PFSK-1 (cell line): ENCODE measurements at regions not wholly inside any gene's neighbourhood (a gene's known extent, or its start where the extent isn't known, plus 50 kb on each side); places are given as distances from the start of the nearest gene placed in this dataset.

ENCODE experiments used
- FOXP2 ChIP-seq: optimal IDR thresholded peaks from 2 replicates; pipeline ENCODE3; 2011; ENCODE audit warnings: borderline replicate concordance, control low read depth, inconsistent platforms; ENCODE audit not compliant: insufficient read depth; ENCODE audit errors: extremely low read length, extremely low read depth
- POLR2AphosphoS5 ChIP-seq: IDR thresholded peaks from 2 replicates; pipeline ENCODE4 v1.6.1; 2012; ENCODE audit warnings: low read depth, mild to moderate bottlenecking, control low read depth, low read length, moderate library complexity
- SIN3A ChIP-seq: IDR thresholded peaks from 2 replicates; pipeline ENCODE4 v1.6.1; 2012; ENCODE audit warnings: mild to moderate bottlenecking, low read length, moderate library complexity, borderline replicate concordance; ENCODE audit not compliant: insufficient read depth
- TAF1 ChIP-seq: IDR thresholded peaks from 2 replicates; pipeline ENCODE4 v1.6.1; 2012; ENCODE audit warnings: low read length, control low read depth, borderline replicate concordance; ENCODE audit not compliant: insufficient read depth
- TF ChIP-seq, protein P1 (sequence below), 2 experiments: IDR thresholded peaks; 2 replicates each; pipeline versions ENCODE4 v1.6.1 to v1.8.0; 2011 to 2012; ENCODE audit warnings: low read depth in 2 of 2, low read length in 2 of 2, control low read depth in 1 of 2, inconsistent platforms in 1 of 2, mild to moderate bottlenecking in 1 of 2, moderate library complexity in 1 of 2; ENCODE audit not compliant: insufficient read depth in 1 of 2

DNA sequence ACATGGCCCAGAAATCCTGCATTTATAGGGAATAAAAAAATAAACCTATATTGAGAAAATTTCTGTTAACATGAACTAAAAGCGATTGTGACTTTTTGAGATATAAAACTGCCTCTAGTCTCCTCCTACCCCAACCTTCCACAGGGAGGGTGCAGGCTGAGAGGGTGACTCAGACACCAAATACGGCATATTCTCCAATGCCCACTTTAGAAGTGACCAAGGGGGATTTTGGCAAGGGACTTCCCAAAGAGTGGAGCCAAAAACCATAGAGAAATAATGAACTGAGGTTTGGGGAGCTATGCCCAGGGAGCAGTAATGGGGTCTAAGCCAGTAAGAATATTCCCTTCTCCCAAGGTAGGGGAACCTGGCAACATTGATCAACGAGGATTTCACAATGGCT, 124.9 kb upstream of the ZC3H12C start:
- TF ChIP-seq TAF1 (no peak), SIN3A (no peak), FOXP2 (no peak), POLR2AphosphoS5 (no peak)
- TF ChIP-seq, protein P1, sequence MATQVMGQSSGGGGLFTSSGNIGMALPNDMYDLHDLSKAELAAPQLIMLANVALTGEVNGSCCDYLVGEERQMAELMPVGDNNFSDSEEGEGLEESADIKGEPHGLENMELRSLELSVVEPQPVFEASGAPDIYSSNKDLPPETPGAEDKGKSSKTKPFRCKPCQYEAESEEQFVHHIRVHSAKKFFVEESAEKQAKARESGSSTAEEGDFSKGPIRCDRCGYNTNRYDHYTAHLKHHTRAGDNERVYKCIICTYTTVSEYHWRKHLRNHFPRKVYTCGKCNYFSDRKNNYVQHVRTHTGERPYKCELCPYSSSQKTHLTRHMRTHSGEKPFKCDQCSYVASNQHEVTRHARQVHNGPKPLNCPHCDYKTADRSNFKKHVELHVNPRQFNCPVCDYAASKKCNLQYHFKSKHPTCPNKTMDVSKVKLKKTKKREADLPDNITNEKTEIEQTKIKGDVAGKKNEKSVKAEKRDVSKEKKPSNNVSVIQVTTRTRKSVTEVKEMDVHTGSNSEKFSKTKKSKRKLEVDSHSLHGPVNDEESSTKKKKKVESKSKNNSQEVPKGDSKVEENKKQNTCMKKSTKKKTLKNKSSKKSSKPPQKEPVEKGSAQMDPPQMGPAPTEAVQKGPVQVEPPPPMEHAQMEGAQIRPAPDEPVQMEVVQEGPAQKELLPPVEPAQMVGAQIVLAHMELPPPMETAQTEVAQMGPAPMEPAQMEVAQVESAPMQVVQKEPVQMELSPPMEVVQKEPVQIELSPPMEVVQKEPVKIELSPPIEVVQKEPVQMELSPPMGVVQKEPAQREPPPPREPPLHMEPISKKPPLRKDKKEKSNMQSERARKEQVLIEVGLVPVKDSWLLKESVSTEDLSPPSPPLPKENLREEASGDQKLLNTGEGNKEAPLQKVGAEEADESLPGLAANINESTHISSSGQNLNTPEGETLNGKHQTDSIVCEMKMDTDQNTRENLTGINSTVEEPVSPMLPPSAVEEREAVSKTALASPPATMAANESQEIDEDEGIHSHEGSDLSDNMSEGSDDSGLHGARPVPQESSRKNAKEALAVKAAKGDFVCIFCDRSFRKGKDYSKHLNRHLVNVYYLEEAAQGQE (IDR thresholded peaks at IDR 0.05; ENCODE audit: insufficient read depth in 1 of 2, low read depth in 2 of 2, low read length in 2 of 2) = no peak

DNA sequence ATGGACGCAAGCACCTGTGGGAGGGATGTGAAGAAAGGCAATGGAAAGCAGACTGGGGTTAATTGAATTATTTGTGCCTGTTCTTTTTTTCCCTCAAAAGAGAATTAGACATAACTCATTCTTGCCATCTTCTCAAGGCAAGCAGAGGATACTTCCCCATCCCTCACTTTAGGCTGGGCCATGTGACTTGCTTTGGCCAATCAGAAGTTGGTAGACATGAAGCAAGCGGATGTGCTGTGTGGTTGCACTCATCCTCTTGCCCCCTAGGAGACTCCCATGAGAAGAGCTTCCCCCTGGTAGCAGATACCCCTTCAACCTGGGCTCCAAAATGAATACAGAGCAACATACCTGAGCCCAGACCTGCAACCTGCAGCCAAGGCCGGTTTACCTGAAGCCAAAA, 124.4 kb upstream of the ZC3H12C start:
- TF ChIP-seq TAF1 = no peak
- no peak for TF ChIP-seq SIN3A
- TF ChIP-seq FOXP2 = no peak
- no peak for TF ChIP-seq POLR2AphosphoS5
- TF ChIP-seq, protein P1 (IDR thresholded peaks at IDR 0.05; ENCODE audit: insufficient read depth in 1 of 2, low read depth in 2 of 2, low read length in 2 of 2) = no peak

DNA sequence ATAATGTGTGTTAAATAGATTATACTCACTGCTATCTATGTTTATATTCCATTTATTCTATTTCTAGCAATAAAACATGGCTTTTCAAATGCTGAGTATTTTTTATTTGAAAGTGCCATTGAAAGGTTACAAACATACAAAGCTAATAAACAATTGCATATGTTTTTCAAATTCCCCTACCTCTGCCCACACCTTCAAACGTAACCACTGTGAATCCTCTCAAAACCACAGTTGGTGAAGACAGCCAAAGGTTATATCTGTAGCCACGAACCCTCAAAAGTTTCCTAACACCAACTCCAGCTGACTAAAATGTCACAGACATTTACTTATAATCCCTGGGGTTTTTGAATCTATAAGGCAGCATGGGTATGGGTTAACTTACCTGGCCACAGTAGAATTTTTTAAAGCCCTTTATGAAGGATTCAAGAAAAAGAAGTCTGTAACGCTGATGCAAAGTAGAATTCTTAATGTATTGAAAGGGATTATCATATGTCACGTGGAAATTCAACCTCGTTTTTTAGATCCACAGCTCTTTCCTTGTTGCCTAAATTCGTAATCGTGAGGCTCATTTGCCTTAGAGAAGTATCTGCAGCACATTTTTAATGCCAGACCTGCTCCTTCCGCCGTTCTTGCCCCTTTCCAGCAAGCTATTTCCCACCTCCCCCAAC, 122.5 kb upstream of the ZC3H12C start:
- no peak for TF ChIP-seq FOXP2
- no peak for TF ChIP-seq POLR2AphosphoS5
- TF ChIP-seq TAF1 = no peak
- TF ChIP-seq, protein P1 (IDR thresholded peaks at IDR 0.05; ENCODE audit: insufficient read depth in 1 of 2, low read depth in 2 of 2, low read length in 2 of 2) = no peak

DNA sequence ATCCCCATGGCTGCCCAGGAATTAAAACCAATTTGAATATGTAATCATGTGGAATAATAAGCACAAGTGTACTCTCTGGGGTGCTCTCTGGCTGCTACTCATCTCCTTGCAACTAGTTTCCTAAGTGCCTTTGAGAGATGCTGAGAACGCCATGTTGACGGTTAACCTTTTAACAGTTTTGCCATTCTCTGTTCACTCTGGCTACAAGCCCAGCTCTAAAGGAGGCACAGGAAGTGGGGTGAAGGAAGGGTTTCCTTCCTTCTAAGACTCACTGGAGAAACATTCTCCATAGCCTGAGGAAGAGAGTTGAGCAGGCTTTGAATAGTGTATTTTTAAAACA, 122.0 kb upstream of the ZC3H12C start:
- TF ChIP-seq FOXP2 = no peak
- TF ChIP-seq SIN3A = 0 out of 2 replicates have a peak, but pooled peaks have one; percentile 46
- no peak; the same call in 1 of the 2 replicates for TF ChIP-seq TAF1
- TF ChIP-seq, protein P1 (IDR thresholded peaks at IDR 0.05; ENCODE audit: insufficient read depth in 1 of 2, low read depth in 2 of 2, low read length in 2 of 2) = no peak; a peak in 1 of 4 replicates
- no peak for TF ChIP-seq POLR2AphosphoS5

DNA sequence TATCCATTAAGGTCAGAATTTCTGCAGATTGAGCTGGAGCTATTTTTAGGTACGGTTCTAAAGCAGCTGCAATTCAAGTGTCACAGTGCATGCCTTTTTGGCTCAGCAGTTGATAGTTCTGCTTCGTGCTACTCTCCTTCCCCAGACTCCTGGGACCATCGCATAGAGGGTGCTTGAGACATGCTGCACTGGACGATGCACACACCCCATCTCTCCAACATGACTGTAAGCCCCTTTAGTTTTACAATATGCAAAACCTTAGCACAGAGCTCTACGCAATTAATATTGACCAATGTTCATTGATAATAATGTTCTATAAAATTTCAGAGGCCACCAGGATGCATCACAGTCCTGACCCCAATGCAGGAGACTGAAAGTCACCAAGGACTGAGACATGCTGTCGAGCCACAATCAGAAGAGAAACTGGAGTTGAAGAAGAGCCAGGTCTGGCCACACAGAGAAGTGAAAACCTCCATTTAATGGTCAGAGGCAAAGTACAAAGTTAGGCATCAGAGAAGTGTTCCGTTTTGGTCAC, 120.9 kb upstream of the ZC3H12C start:
- TF ChIP-seq, protein P1 (IDR thresholded peaks at IDR 0.05; ENCODE audit: insufficient read depth in 1 of 2, low read depth in 2 of 2, low read length in 2 of 2) = no peak
- no peak for TF ChIP-seq TAF1
- TF ChIP-seq SIN3A = no peak
- TF ChIP-seq FOXP2 = no peak
- no peak for TF ChIP-seq POLR2AphosphoS5
